ENCODE measurements at regions not wholly inside any gene's neighbourhood (a gene's known extent, or its start where the extent isn't known, plus 50 kb on each side); places are given as distances from the start of the nearest gene placed in this dataset.

DNA sequence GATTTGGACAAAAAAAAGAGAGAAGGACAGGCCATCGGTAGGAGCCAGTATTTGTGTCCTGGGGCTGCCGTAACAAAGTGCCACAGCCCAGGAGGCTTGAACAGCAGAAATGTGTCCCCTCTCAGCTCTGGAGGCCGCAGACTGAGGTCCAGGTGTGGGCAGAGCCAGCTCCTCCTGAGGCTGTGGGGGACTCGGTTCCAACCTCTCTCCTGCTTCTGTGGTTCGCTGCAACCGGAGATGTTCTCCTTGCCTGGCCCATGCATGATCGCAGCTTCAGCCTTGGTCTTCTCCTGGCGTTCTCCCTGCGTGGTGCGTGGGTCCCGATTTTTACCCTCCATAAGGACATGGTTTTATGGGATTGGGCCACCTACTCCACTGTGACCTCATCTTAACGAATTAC lies 85.9 kb upstream of the SOX1 start:
- Histone ChIP-seq H3K27me3 (ENCODE audit: control insufficient read depth in 1 of 2, insufficient read depth in 2 of 2, low read length in 2 of 2) (peaks cover 0 to 14% of the 10 kb centered on the region in 2 donors), H3K9me3 (ENCODE audit: control insufficient read depth in 2 of 2, low read length in 2 of 2) (no peaks in the 10 kb centered on the region), H3K4me3 (ENCODE audit: low read length in 2 of 2) (no peak overlapping the region), H3K27ac (ENCODE audit: low read length) (no peak overlapping the region), H3K4me1 (ENCODE audit: control insufficient read depth, insufficient read depth, low read length) (no peaks in the 10 kb centered on the region), H3K9ac (ENCODE audit: low read length in 2 of 2) (no peak overlapping the region), H3K36me3 (ENCODE audit: control insufficient read depth in 2 of 2, insufficient read depth in 2 of 2, low read length in 2 of 2) (no peaks in the 10 kb centered on the region)

DNA sequence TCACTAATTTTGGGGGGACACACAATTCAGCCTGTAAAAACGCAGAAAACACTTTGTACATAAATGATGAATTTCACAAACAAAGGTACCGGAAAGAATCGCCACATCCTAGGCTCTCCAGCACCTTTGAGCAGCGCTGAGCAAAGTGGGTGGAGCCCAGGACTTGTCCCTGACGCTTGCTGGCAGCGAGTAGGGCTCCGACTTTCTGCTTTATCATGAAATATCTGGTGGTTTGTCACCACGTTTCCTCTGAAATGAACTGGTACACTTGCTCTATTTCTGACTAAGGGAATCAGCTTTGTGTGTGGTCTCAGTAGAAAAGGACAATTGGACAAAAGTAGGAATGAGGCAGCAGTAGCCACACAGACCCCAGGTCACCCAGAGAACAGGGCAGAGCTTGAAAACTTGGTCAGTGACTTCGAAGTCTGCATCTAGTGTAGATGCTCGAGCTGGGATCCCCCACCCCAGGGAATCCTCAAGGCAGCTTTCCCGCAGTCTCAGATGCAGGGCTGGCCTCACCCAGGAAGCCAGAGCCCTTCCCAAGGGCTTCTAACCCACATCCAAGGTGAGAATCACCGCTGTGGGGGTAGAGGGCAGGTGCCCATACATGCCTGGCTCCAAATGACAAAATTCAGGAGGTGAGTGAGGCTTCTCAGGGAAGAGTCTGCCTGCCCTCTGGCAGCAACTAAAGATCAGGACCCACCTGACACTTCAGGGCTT lies 85.3 kb upstream of the SOX1 start:
- H3K9me3 ChIP-seq (ENCODE audit: control insufficient read depth in 2 of 2, low read length in 2 of 2): no peaks in the 10 kb centered on the region
- peaks cover 0 to 14% of the 10 kb centered on the region in 2 donors for H3K27me3 ChIP-seq (ENCODE audit: control insufficient read depth in 1 of 2, insufficient read depth in 2 of 2, low read length in 2 of 2)
- no peak overlapping the region for H3K9ac ChIP-seq (ENCODE audit: low read length in 2 of 2)
- H3K4me1 ChIP-seq (ENCODE audit: control insufficient read depth, insufficient read depth, low read length): no peaks in the 10 kb centered on the region
- H3K4me3 ChIP-seq (ENCODE audit: low read length in 2 of 2): no peak overlapping the region
- H3K36me3 ChIP-seq (ENCODE audit: control insufficient read depth in 2 of 2, insufficient read depth in 2 of 2, low read length in 2 of 2): no peaks in the 10 kb centered on the region
- no peak overlapping the region for H3K27ac ChIP-seq (ENCODE audit: low read length)

DNA sequence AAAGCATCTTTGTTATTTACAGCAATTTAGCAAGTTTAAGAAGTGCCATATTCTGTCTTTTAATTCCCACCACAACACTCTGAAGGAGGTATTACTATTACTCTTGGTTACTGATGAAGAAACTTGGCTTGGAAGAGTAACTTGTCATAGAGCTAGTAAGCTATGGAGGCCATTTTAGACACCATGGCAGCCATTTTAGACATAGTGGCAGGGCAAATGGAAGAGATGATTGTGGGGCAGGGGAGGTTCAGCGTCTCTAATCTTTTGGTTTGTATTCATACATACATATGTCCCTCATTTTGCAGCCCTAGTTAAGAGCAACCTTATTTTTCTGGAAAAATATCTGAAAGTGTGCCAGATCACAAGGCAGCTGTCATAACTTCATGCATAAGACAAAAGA lies 82.6 kb upstream of the SOX1 start:
- H3K4me3 ChIP-seq (ENCODE audit: low read length in 2 of 2): no peak overlapping the region
- H3K4me1 ChIP-seq (ENCODE audit: control insufficient read depth, insufficient read depth, low read length): no peaks in the 10 kb centered on the region
- H3K9ac ChIP-seq (ENCODE audit: low read length in 2 of 2): no peak overlapping the region
- H3K27me3 ChIP-seq (ENCODE audit: control insufficient read depth in 1 of 2, insufficient read depth in 2 of 2, low read length in 2 of 2): peaks cover 0 to 11% of the 10 kb centered on the region in 2 donors
- no peak overlapping the region for H3K27ac ChIP-seq (ENCODE audit: low read length)
- H3K9me3 ChIP-seq (ENCODE audit: control insufficient read depth in 2 of 2, low read length in 2 of 2): peaks cover 0 to 2% of the 10 kb centered on the region in 2 donors
- no peaks in the 10 kb centered on the region for H3K36me3 ChIP-seq (ENCODE audit: control insufficient read depth in 2 of 2, insufficient read depth in 2 of 2, low read length in 2 of 2)

DNA sequence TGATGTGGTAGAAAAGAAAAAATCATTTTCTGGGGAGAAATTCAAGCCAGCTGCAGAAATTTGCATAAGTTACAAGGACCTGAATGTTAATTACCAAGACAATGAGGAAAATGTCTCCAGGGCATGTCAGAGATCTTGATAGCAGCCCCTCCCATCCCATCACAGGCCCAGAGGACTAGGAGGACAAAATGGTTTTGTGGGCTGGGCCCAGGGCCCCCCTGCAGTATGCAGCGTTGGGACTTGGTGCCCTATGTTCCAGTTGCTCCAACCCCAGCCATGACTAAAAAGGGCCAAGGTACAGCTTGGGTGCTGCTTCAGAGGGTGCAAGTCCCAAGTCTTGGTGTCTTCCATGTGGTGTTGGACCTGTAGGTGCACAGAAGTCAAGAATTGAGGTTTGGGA lies 76.6 kb upstream of the SOX1 start:
- peaks cover 0 to 4% of the 10 kb centered on the region in 2 donors for H3K27me3 ChIP-seq (ENCODE audit: control insufficient read depth in 1 of 2, insufficient read depth in 2 of 2, low read length in 2 of 2)
- H3K36me3 ChIP-seq (ENCODE audit: control insufficient read depth in 2 of 2, insufficient read depth in 2 of 2, low read length in 2 of 2): no peaks in the 10 kb centered on the region
- no peak overlapping the region for H3K27ac ChIP-seq (ENCODE audit: low read length)
- no peaks in the 10 kb centered on the region for H3K4me1 ChIP-seq (ENCODE audit: control insufficient read depth, insufficient read depth, low read length)
- peaks cover 0 to 2% of the 10 kb centered on the region in 2 donors for H3K9me3 ChIP-seq (ENCODE audit: control insufficient read depth in 2 of 2, low read length in 2 of 2)
- no peak overlapping the region for H3K9ac ChIP-seq (ENCODE audit: low read length in 2 of 2)
- no peak overlapping the region for H3K4me3 ChIP-seq (ENCODE audit: low read length in 2 of 2)

DNA sequence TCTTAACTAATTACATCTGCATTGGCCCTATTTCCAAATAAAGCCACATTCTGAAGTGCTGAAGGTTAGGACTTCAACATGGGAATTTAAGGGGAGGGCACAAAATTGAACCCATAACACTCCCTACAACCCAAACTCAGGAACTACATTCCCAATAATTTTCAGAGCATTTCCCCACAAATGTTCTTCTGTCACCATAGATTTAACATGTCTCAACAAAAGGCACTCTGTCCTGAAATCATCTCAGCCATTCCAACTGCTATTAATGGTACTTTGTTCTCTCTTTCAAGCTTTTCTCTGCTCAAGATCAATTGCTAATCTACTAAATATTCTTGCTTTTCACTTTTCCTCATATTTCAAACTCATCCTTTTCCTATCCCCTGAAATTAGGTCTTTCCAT lies 74.0 kb upstream of the SOX1 start:
- Histone ChIP-seq H3K27ac (ENCODE audit: low read length) (no peak overlapping the region), H3K27me3 (ENCODE audit: control insufficient read depth in 1 of 2, insufficient read depth in 2 of 2, low read length in 2 of 2) (peaks cover 0 to 6% of the 10 kb centered on the region in 2 donors), H3K36me3 (ENCODE audit: control insufficient read depth in 2 of 2, insufficient read depth in 2 of 2, low read length in 2 of 2) (no peaks in the 10 kb centered on the region), H3K4me1 (ENCODE audit: control insufficient read depth, insufficient read depth, low read length) (no peaks in the 10 kb centered on the region), H3K4me3 (ENCODE audit: low read length in 2 of 2) (no peak overlapping the region), H3K9ac (ENCODE audit: low read length in 2 of 2) (no peak overlapping the region), H3K9me3 (ENCODE audit: control insufficient read depth in 2 of 2, low read length in 2 of 2) (no peaks in the 10 kb centered on the region)

DNA sequence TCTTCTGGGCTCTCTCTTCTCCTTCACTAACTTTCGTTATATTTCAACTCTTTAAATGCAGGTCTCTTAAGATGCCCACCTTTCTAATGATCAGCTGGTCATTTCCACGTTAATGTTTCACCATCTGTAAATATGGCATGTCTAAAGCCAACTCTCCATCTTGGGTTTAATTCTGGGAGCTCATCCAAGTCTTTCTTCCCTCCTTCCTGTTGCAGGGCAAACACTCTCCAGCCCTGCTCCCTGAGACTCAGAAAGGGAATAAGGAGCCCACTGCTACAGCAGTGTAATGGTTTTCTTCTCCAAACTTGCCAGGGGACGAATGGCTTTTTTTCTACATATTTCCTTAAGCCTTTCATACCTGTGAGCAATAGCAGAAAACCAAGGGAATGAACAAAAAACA lies 73.3 kb upstream of the SOX1 start:
- no peak overlapping the region for H3K27ac ChIP-seq (ENCODE audit: low read length)
- H3K9me3 ChIP-seq (ENCODE audit: control insufficient read depth in 2 of 2, low read length in 2 of 2): no peaks in the 10 kb centered on the region
- no peaks in the 10 kb centered on the region for H3K36me3 ChIP-seq (ENCODE audit: control insufficient read depth in 2 of 2, insufficient read depth in 2 of 2, low read length in 2 of 2)
- no peak overlapping the region for H3K4me3 ChIP-seq (ENCODE audit: low read length in 2 of 2)
- H3K27me3 ChIP-seq (ENCODE audit: control insufficient read depth in 1 of 2, insufficient read depth in 2 of 2, low read length in 2 of 2): peaks cover 0 to 6% of the 10 kb centered on the region in 2 donors
- H3K9ac ChIP-seq (ENCODE audit: low read length in 2 of 2): no peak overlapping the region
- H3K4me1 ChIP-seq (ENCODE audit: control insufficient read depth, insufficient read depth, low read length): no peaks in the 10 kb centered on the region

DNA sequence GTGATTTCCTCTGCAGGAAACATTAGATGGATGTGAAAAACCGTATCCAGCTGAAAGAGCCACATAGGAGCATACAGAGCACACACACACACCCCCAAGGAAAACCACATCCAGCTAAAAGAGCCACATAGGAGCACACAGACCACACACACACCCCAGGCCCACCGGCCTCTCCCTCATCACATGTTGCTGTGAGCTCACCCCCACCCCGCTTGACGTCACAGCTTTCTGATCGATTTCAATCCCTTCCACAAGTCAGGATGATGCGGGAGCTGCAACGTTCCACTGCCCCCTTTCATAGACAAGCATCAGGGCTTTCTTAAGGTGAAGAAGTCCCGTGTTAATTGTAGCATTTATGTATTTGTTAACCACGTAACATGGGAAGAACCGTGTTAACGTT lies 72.4 kb upstream of the SOX1 start:
- no peak overlapping the region for H3K9ac ChIP-seq (ENCODE audit: low read length in 2 of 2)
- H3K27ac ChIP-seq (ENCODE audit: low read length): no peak overlapping the region
- H3K27me3 ChIP-seq (ENCODE audit: control insufficient read depth in 1 of 2, insufficient read depth in 2 of 2, low read length in 2 of 2): peaks cover 0 to 8% of the 10 kb centered on the region in 2 donors
- no peak overlapping the region for H3K4me3 ChIP-seq (ENCODE audit: low read length in 2 of 2)
- no peaks in the 10 kb centered on the region for H3K9me3 ChIP-seq (ENCODE audit: control insufficient read depth in 2 of 2, low read length in 2 of 2)
- no peaks in the 10 kb centered on the region for H3K36me3 ChIP-seq (ENCODE audit: control insufficient read depth in 2 of 2, insufficient read depth in 2 of 2, low read length in 2 of 2)
- H3K4me1 ChIP-seq (ENCODE audit: control insufficient read depth, insufficient read depth, low read length): no peaks in the 10 kb centered on the region

DNA sequence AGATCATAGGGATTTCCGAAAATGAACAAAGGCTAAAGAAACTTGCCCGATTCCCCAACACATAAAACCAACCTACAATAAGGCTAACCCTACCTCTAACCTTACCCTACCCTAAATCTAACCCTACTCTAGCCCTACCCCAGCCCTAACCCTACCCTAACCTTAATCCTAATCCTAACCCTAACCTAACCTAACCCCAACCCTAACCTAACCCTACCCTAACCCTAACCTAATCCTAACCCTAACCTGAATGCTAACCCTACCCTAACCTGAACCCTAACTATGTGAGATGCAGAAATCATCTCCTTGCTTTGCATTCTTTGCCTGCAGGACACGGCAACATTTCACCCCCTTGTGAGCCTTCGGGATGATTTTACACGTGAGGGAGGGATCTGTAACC lies 67.6 kb upstream of the SOX1 start:
- H3K4me3 ChIP-seq (ENCODE audit: low read length in 2 of 2): no peak overlapping the region
- no peaks in the 10 kb centered on the region for H3K4me1 ChIP-seq (ENCODE audit: control insufficient read depth, insufficient read depth, low read length)
- H3K36me3 ChIP-seq (ENCODE audit: control insufficient read depth in 2 of 2, insufficient read depth in 2 of 2, low read length in 2 of 2): no peaks in the 10 kb centered on the region
- H3K9me3 ChIP-seq (ENCODE audit: control insufficient read depth in 2 of 2, low read length in 2 of 2): no peaks in the 10 kb centered on the region
- no peak overlapping the region for H3K27ac ChIP-seq (ENCODE audit: low read length)
- no peak overlapping the region for H3K9ac ChIP-seq (ENCODE audit: low read length in 2 of 2)
- H3K27me3 ChIP-seq (ENCODE audit: control insufficient read depth in 1 of 2, insufficient read depth in 2 of 2, low read length in 2 of 2): peaks cover 2 to 6% of the 10 kb centered on the region in 2 donors

DNA sequence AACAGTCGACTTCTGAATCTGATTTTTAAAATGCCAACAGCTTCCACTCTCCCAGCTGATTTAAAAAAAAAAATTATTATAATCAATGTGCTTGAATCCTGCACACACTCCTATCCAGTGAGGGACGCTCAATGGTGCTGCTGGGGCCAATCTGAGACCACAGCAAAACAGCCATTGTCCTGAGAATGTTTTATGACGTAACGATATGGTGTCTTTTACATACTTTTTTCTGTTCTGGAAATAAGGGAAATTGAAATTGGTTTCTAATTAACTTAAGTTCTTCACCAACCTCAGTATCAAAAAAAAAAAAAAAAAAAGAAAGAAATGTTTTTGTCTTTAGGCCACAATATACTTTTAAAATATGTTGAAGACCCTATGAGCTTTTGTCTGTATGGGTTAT lies 66.1 kb upstream of the SOX1 start:
- H3K4me1 ChIP-seq (ENCODE audit: control insufficient read depth, insufficient read depth, low read length): no peaks in the 10 kb centered on the region
- peaks cover 5 to 6% of the 10 kb centered on the region in 2 donors for H3K27me3 ChIP-seq (ENCODE audit: control insufficient read depth in 1 of 2, insufficient read depth in 2 of 2, low read length in 2 of 2)

DNA sequence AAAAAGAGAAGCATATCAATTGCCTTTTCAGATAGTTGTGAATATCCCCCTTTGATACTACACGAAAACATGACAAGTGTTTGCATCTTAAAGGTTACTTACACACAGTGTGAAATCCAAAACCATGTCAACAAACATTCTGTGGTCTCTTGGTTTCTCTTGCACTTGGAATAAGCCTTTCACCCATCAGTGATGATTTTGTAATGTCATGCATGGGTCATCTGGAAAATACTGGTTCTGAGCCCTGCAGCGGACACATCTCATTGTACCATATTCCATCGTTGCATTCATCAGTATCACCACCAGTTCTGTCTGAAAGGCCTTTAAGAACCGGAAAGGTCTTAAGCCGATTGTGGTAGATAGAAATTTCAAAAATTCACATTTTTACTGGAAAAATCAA lies 65.4 kb upstream of the SOX1 start:
- H3K36me3 ChIP-seq (ENCODE audit: control insufficient read depth in 2 of 2, insufficient read depth in 2 of 2, low read length in 2 of 2): no peaks in the 10 kb centered on the region
- peaks cover 3 to 6% of the 10 kb centered on the region in 2 donors for H3K27me3 ChIP-seq (ENCODE audit: control insufficient read depth in 1 of 2, insufficient read depth in 2 of 2, low read length in 2 of 2)
- peaks cover 0 to 6% of the 10 kb centered on the region in 2 donors for H3K9me3 ChIP-seq (ENCODE audit: control insufficient read depth in 2 of 2, low read length in 2 of 2)
- no peak overlapping the region for H3K27ac ChIP-seq (ENCODE audit: low read length)
- H3K4me3 ChIP-seq (ENCODE audit: low read length in 2 of 2): no peak overlapping the region
- H3K4me1 ChIP-seq (ENCODE audit: control insufficient read depth, insufficient read depth, low read length): no peaks in the 10 kb centered on the region
- H3K9ac ChIP-seq (ENCODE audit: low read length in 2 of 2): no peak overlapping the region

More for the DNA sequence above, 66.1 kb upstream of the SOX1 start:
- peaks cover 0 to 3% of the 10 kb centered on the region in 2 donors for H3K9me3 ChIP-seq (ENCODE audit: control insufficient read depth in 2 of 2, low read length in 2 of 2)
- H3K36me3 ChIP-seq (ENCODE audit: control insufficient read depth in 2 of 2, insufficient read depth in 2 of 2, low read length in 2 of 2): no peaks in the 10 kb centered on the region
- no peak overlapping the region for H3K9ac ChIP-seq (ENCODE audit: low read length in 2 of 2)
- H3K27ac ChIP-seq (ENCODE audit: low read length): no peak overlapping the region
- H3K4me3 ChIP-seq (ENCODE audit: low read length in 2 of 2): no peak overlapping the region

DNA sequence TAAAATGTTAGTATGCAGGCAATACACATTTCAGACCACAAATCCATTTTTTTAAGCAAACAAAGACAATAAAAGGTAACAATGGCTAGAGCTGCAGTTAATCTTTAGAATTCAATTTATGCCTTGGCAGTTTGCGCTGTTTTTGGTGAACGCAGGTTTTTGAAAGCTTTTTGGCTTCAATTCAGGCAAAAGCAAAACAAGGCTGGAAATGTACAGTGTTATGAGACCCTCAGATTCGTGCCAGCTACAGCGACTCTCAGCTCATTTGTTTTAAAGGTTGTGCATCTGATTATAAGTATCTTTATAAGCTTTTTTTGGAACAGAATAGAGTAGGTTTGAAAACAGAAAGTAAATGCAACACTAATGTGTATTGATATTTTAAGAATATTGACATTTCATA lies 63.6 kb upstream of the SOX1 start:
- H3K9ac ChIP-seq (ENCODE audit: low read length in 2 of 2): no peak overlapping the region
- H3K4me3 ChIP-seq (ENCODE audit: low read length in 2 of 2): no peak overlapping the region
- H3K27me3 ChIP-seq (ENCODE audit: control insufficient read depth in 1 of 2, insufficient read depth in 2 of 2, low read length in 2 of 2): peaks cover 3 to 6% of the 10 kb centered on the region in 2 donors
- H3K9me3 ChIP-seq (ENCODE audit: control insufficient read depth in 2 of 2, low read length in 2 of 2): peaks cover 0 to 6% of the 10 kb centered on the region in 2 donors
- H3K27ac ChIP-seq (ENCODE audit: low read length): no peak overlapping the region
- H3K36me3 ChIP-seq (ENCODE audit: control insufficient read depth in 2 of 2, insufficient read depth in 2 of 2, low read length in 2 of 2): no peaks in the 10 kb centered on the region
- no peaks in the 10 kb centered on the region for H3K4me1 ChIP-seq (ENCODE audit: control insufficient read depth, insufficient read depth, low read length)
